ENCODE measurements at regions not wholly inside any gene's neighbourhood (a gene's known extent, or its start where the extent isn't known, plus 50 kb on each side); places are given as distances from the start of the nearest gene placed in this dataset.

GRCh38 chr2:12293874-12294273, 422.9 kb upstream of the TRIB2 start:
- no peak for ATAC-seq

- ATAC-seq, result no peak
Measured at GRCh38 chr2:12295856-12296519, 420.7 kb upstream of the TRIB2 start.

- ATAC-seq, result no peak
Measured at GRCh38 chr2:12296915-12297314, 419.8 kb upstream of the TRIB2 start.

- ATAC-seq, result no peak
Measured at GRCh38 chr2:12298352-12298751, 418.4 kb upstream of the TRIB2 start.

GRCh38 chr2:12299431-12299830, 417.3 kb upstream of the TRIB2 start:
- no peak for ATAC-seq

- ATAC-seq, result peak; percentile 54
Measured at GRCh38 chr2:12300019-12300602, 416.6 kb upstream of the TRIB2 start.

GRCh38 chr2:12300927-12301326, 415.8 kb upstream of the TRIB2 start:
- ATAC-seq, result no peak

GRCh38 chr2:12302140-12302539, 414.6 kb upstream of the TRIB2 start:
- ATAC-seq, result no peak

- ATAC-seq, result no peak
Measured at GRCh38 chr2:12302691-12303090, 414.0 kb upstream of the TRIB2 start.

- ATAC-seq, result peak; percentile 39
Measured at GRCh38 chr2:12303181-12304030, 413.3 kb upstream of the TRIB2 start.

GRCh38 chr2:12304564-12305171, 412.1 kb upstream of the TRIB2 start:
- ATAC-seq, result no peak

GRCh38 chr2:12305931-12306330, 410.8 kb upstream of the TRIB2 start:
- ATAC-seq, result no peak

GRCh38 chr2:12310399-12310798, 406.3 kb upstream of the TRIB2 start:
- ATAC-seq, result no peak

- ATAC-seq, result no peak
Measured at GRCh38 chr2:12313445-12314126, 403.1 kb upstream of the TRIB2 start.

GRCh38 chr2:12314127-12314760, 402.5 kb upstream of the TRIB2 start:
- ATAC-seq, result no peak

- no peak for ATAC-seq
Measured at GRCh38 chr2:12315224-12315623, 401.5 kb upstream of the TRIB2 start.

- no peak for ATAC-seq
Measured at GRCh38 chr2:12316476-12316875, 400.3 kb upstream of the TRIB2 start.

GRCh38 chr2:12317286-12317685, 399.4 kb upstream of the TRIB2 start:
- ATAC-seq, result no peak

- peak; percentile 76 for ATAC-seq
Measured at GRCh38 chr2:12317814-12318426, 398.8 kb upstream of the TRIB2 start.

- peak; percentile 35 for ATAC-seq
Measured at GRCh38 chr2:12318427-12319057, 398.2 kb upstream of the TRIB2 start.

GRCh38 chr2:12320027-12320734, 396.6 kb upstream of the TRIB2 start:
- ATAC-seq, result no peak
